HuH-7 (cell line): ENCODE measurements at regions not wholly inside any gene's neighbourhood (a gene's known extent, or its start where the extent isn't known, plus 50 kb on each side); places are given as distances from the start of the nearest gene placed in this dataset.

Source experiments
- DNase-seq: peaks from one replicate; pipeline ENCODE4 v3.0.0; 2011; ENCODE audit warnings: low spot score

DNA sequence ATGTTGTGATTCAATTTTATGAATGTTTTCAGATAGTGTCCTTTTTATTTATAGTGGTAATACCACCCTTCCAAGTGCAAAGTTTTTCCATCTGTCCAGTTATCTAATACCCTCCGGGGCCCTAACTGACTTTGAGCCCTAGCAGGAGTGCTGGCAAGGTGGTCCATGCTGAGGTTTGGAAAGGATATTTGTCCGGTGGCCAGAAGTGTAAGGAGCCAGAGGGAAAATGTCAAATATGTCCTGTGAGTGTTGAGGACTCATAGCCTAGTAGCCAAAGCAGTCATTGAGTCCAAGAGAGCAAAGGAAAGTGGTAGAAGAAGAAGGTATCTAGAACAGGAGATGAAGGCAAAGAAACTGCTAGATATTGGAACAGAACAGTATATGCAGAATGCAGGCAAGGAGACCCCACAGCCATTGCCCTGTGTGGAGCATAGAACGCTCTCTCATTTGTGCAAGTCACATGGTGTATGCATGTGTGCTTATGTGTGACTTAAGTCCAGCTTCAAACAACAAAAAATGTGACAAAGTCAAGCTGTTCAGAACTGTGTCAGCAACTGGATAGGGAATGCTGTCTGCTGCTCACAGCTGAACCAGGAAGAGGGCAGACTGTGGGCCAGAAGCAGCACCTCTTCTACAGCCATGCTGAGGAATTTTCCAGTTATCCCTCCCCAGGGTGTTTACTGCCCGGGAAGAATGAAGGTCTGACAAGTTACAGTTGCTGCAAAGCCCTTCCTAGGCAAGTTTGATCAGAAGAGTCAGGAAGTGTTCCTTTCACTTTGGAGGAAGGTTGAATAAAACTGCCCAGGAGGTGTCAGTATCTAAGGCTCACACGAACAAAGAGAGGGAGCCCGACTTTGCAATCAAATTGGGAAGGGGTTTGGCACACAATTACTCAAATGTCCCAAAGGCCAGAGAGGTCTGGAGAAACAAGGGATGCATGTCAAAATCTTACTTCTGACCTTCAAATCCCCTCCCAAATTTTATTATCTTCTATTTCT, 463.3 kb upstream of the DMAC1 start:
- DNase-seq: no peak

DNA sequence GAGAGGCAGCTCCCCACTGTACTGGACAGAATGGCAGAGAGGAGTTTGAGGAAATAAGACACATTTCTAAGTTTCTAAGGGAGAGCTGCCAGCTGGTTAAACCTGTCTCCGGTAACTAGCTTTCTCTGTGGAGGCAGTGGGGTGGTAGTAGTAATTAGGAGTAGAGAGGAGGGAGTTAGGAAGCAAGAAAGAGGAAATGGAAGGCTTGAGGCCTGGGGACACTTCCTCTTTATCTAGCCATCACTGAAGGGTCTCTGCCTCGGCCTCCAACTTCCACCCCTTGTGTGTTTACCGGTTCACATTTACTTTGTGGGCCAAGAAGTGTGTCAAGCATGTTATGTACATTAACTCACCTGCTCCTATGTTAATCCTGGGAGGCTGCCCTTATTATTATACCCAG, 462.2 kb upstream of the DMAC1 start:
- DNase-seq: no peak

GRCh38 chr9:8259028-8259427, 459.4 kb upstream of the DMAC1 start:
- DNase-seq: no peak

GRCh38 chr9:8256880-8257279, 457.3 kb upstream of the DMAC1 start:
- DNase-seq: no peak

- DNase-seq: no peak
Observed at GRCh38 chr9:8255850-8256249, 456.3 kb upstream of the DMAC1 start.

DNA sequence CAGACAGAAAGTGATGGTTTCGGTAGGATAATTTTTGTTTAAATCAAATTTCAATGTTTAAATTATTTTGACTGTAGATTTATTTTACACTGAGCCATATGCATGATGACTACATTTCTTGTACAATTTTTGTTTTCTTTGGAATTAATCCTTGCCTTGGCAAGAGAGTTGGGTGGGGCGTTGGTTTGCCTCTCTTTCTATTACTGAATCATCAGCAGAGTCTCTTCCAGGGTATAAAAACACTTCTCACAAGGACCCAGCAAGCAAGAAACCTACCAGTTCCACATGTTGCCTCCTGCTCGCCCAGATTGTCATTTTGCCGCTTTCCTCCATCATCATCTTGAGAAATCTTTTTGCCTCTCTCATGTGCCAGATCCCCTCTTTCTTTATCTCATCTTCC, 455.0 kb upstream of the DMAC1 start:
- DNase-seq: no peak

GRCh38 chr9:8252445-8252844, 452.9 kb upstream of the DMAC1 start:
- DNase-seq: no peak

GRCh38 chr9:8251566-8251965, 452.0 kb upstream of the DMAC1 start:
- DNase-seq: no peak

GRCh38 chr9:8244505-8245092, 445.0 kb upstream of the DMAC1 start:
- DNase-seq: no peak

DNA sequence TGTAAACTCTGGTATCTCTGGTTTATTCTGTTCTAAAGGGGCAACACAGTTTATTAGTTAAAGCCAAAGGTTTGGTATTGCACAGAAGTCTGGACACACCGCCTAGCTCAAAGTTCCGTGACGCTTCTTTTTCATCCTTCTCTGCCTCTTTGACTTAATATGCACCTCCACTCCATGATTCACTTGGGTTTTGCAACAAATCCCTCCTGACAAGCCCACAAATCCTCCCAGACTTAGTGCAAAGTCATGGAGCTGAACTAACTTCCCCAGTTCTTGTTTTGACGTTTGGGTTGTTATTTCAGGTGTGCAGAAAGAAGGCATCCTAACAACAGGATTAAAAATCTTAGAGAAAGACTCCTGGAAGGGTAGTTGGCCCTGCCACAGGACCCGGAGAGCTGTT, 441.6 kb upstream of the DMAC1 start:
- DNase-seq: no peak

- no peak for DNase-seq
Observed at GRCh38 chr9:8237096-8237495, 437.5 kb upstream of the DMAC1 start.

GRCh38 chr9:8235489-8235888, 435.9 kb upstream of the DMAC1 start:
- DNase-seq: no peak

- DNase-seq: no peak
Observed at GRCh38 chr9:8234316-8234715, 434.7 kb upstream of the DMAC1 start.

DNA sequence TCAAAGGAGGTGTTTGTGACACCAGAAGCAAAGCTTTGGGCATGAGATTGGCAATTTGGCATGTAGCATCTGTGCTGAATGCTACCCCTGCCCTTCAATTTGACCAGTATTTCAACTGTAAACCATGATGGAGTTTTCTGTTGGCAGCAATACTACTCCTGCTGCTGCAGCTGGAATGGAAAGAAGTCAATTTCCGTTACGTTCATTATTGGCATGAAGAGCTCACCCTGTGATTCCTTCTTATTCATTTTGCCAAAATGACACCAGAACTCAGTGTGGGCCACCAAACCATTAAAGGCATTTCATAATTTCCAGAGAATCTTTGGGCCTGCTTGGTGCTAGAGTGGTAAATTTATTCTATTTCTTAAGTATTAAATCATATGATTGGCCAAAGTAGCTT, 433.1 kb upstream of the DMAC1 start:
- no peak for DNase-seq

DNA sequence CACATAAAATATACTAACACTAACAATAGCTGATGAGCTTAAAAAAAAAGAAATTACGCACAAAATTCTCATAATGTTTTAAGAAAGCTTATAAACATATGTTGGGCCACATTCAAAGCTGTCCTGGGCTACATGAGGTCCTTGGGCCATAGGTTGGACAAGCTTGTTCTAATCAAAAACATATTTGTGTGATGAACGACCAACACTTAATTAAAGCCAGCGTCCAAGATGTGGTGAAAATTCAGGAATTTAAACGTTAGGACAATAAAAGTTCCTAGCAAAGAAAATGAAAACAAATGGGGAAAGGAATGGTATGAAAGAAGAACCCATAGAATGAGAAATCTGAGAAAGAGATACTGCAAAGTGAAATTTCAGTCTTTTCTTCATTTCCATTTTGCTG, 429.6 kb upstream of the DMAC1 start:
- no peak for DNase-seq

GRCh38 chr9:8224381-8224801, 424.8 kb upstream of the DMAC1 start:
- DNase-seq: no peak

- peak; percentile 2 for DNase-seq
Observed at GRCh38 chr9:8223861-8224260, 424.3 kb upstream of the DMAC1 start.

- no peak for DNase-seq
Observed at GRCh38 chr9:8221462-8221861, 421.9 kb upstream of the DMAC1 start.

GRCh38 chr9:8208465-8208864, 408.9 kb upstream of the DMAC1 start:
- DNase-seq: no peak

- no peak for DNase-seq
Observed at GRCh38 chr9:8207596-8207995, 408.0 kb upstream of the DMAC1 start.

- DNase-seq: no peak
Observed at GRCh38 chr9:8206720-8207119, 407.1 kb upstream of the DMAC1 start.

DNA sequence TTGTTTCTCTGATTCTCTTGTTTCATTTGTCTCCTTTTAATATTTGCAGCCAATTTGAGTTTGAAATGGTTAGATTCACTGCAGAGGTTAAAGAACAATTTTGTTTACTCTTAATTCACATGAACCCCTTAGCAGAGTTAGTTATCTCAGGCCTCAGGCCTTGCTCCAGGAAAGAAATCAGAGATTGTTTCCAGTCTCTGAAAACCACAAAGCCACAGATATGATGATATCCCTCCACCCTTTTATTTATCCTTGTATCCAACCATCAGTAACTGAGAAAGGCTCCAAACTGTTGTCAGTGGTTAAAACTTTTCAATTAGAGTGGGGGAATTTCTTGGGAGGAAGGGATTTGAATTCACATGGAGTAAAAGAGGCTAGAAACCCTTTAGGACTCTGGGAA, 406.0 kb upstream of the DMAC1 start:
- no peak for DNase-seq

GRCh38 chr9:8189881-8190280, 390.3 kb upstream of the DMAC1 start:
- DNase-seq: no peak
